Gastroesophageal sphincter (tissue), 4 donors: ENCODE measurements at regions not wholly inside any gene's neighbourhood (a gene's known extent, or its start where the extent isn't known, plus 50 kb on each side); places are given as distances from the start of the nearest gene placed in this dataset.

Experiments used
- ATAC-seq: fragments of 150-250 bp; one replicate; pipeline ENCODE4 v1.9.1; 2016; ENCODE audit warnings: mild to moderate bottlenecking, moderate library complexity
- H3K27ac ChIP-seq, 4 donors: fragments of 200-600 bp; sonication (generic) in 3 of 4; 1 replicate in 3 of 4; 2 replicates in 1 of 4; pipeline ENCODE4 v1.5.1; 2016 to 2019
- H3K27me3 ChIP-seq: fragments of 200-600 bp; sonication (generic); one replicate; pipeline ENCODE4 v1.5.1; 2019
- H3K36me3 ChIP-seq, 2 donors: fragments of 200-600 bp; sonication (generic); one replicate each; pipeline ENCODE4 v1.5.1; 2019; ENCODE audit warnings: control low read depth in 1 of 2
- H3K4me1 ChIP-seq, 3 donors: fragments of 200-600 bp; sonication (generic); 1 replicate in 2 of 3; 2 replicates in 1 of 3; pipeline ENCODE4 v1.5.1; 2016 to 2019; ENCODE audit warnings: control low read depth in 2 of 3
- H3K4me3 ChIP-seq, 2 donors: fragments of 200-600 bp; sonication (generic); one replicate each; pipeline ENCODE4 v1.5.1; 2019; ENCODE audit warnings: mild to moderate bottlenecking in 1 of 2, moderate library complexity in 1 of 2
- H3K9me3 ChIP-seq, 3 donors: fragments of 200-600 bp; sonication (generic); one replicate each; pipeline ENCODE4 v1.5.1; 2017 to 2019; ENCODE audit warnings: control low read depth in 2 of 3
- EP300 ChIP-seq: sonication (generic); formaldehyde crosslinking; IDR thresholded peaks from one replicate; pipeline ENCODE4 v1.6.1; 2017; ENCODE audit warnings: antibody characterized with exemption, mild to moderate bottlenecking
- POLR2A ChIP-seq, 2 donors: fragments of 450-650 bp; IDR thresholded peaks; one replicate each; pipeline ENCODE4 v1.6.1; 2017; ENCODE audit warnings: antibody characterized with exemption in 2 of 2, mild to moderate bottlenecking in 2 of 2, moderate library complexity in 1 of 2
- POLR2AphosphoS5 ChIP-seq: sonication (generic); formaldehyde crosslinking; IDR thresholded peaks from one replicate; pipeline ENCODE4 v1.6.1; 2017; ENCODE audit warnings: antibody characterized with exemption
- WGBS, 2 donors: methylation state at CpG; one replicate each; pipeline ENCODE4 v1.1.5; 2018; ENCODE audit warnings: low coverage in 1 of 2; 5-methylcytosine and 5-hydroxymethylcytosine counted together
- TF ChIP-seq, protein P1 (sequence below), 4 experiments: fragments of 200-600 bp in 2 of 4; fragments of 450-650 bp in 2 of 4; sonication (generic) in 1 of 4; IDR thresholded peaks; one replicate each; pipeline ENCODE4 v1.5.1; 2017 to 2019; ENCODE audit warnings: antibody characterized with exemption in 4 of 4, mild to moderate bottlenecking in 2 of 4, moderate library complexity in 2 of 4

DNA sequence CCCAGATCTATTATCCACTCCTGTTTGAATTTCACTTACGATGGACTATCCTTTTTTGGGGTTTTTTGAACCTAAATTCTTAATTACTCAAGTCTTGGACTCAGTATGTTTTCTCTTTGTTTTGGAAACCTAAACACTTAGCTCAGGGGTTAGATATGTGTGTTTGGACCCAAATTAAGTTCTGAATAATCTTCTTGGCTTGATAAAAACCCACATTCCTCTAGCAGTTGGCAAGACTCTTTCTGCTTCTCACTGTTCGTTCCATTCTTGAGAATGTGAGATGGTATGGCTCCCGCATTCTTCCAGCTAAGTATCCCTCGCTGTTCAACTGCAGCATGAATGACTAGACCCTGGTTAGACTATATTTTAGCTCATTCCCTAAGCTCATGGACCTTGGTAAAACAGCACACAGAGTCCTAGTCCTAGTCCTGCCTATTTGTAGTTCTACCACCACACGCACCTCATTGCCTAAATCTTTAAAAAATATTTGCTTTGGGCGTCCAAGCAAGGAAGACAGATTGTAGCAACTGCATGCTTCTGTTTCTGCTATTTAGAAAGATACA lies 860.0 kb downstream of the RPS29 start:
- TF ChIP-seq POLR2AphosphoS5 (no peak), EP300 (no peak), POLR2A (IDR thresholded peaks at IDR 0.05) (no peak)
- TF ChIP-seq, protein P1, sequence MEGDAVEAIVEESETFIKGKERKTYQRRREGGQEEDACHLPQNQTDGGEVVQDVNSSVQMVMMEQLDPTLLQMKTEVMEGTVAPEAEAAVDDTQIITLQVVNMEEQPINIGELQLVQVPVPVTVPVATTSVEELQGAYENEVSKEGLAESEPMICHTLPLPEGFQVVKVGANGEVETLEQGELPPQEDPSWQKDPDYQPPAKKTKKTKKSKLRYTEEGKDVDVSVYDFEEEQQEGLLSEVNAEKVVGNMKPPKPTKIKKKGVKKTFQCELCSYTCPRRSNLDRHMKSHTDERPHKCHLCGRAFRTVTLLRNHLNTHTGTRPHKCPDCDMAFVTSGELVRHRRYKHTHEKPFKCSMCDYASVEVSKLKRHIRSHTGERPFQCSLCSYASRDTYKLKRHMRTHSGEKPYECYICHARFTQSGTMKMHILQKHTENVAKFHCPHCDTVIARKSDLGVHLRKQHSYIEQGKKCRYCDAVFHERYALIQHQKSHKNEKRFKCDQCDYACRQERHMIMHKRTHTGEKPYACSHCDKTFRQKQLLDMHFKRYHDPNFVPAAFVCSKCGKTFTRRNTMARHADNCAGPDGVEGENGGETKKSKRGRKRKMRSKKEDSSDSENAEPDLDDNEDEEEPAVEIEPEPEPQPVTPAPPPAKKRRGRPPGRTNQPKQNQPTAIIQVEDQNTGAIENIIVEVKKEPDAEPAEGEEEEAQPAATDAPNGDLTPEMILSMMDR (IDR thresholded peaks at IDR 0.05), result no peak
- no peak for ATAC-seq
- 66 to 82% methylated on average over 6 of the region's 6 CpGs for WGBS, 2 donors
- Histone ChIP-seq H3K27ac (no peak overlapping the region), H3K27me3 (no peaks in the 10 kb centered on the region), H3K36me3 (no peaks in the 10 kb centered on the region), H3K4me3 (no peak overlapping the region), H3K9me3 (no peaks in the 10 kb centered on the region), H3K4me1 (peaks cover 0 to 8% (median 4%) of the 10 kb centered on the region in 3 donors)

DNA sequence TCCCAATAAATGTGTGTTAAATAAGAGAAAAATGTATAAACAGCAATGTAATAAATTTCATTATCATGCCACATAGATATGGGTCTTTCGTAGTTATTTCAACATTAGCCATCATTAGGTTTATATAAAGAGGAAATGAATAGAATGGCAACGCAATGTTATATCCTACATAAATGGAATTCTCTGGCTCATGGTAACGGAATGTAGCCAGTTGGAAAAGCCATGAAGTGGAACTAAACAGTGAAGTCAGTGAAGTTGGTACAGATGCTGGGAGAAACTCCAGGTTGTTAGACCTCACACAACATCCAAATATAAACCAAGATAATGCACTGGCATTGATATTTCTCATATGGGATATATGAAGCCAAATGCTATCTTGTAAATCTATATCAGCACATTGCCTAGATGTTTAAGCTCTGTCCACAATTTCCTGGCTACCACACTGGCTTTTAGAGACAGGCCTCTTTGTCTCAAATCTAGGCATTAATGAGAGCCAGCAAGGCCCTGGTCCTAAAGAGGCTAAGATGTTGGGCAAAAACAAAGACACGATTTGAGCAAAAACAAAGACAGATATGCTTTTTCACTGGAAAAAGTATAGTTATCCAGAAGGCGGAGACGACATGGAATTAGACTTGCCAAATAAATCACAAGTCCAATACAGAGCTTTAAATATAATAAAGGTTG lies 861.0 kb downstream of the RPS29 start:
- no peak for ATAC-seq
- H3K27ac ChIP-seq, result no peak overlapping the region
- TF ChIP-seq POLR2A (IDR thresholded peaks at IDR 0.05), result no peak
- TF ChIP-seq, protein P1 (IDR thresholded peaks at IDR 0.05), result no peak
- TF ChIP-seq POLR2AphosphoS5, result no peak
- H3K4me1 ChIP-seq, result peaks cover 0 to 8% (median 4%) of the 10 kb centered on the region in 3 donors
- H3K9me3 ChIP-seq, result no peaks in the 10 kb centered on the region
- 41 to 44% methylated on average over 6 of the region's 6 CpGs for WGBS, 2 donors
- H3K4me3 ChIP-seq, result no peak overlapping the region
- H3K36me3 ChIP-seq, result no peaks in the 10 kb centered on the region
- H3K27me3 ChIP-seq, result no peaks in the 10 kb centered on the region

DNA sequence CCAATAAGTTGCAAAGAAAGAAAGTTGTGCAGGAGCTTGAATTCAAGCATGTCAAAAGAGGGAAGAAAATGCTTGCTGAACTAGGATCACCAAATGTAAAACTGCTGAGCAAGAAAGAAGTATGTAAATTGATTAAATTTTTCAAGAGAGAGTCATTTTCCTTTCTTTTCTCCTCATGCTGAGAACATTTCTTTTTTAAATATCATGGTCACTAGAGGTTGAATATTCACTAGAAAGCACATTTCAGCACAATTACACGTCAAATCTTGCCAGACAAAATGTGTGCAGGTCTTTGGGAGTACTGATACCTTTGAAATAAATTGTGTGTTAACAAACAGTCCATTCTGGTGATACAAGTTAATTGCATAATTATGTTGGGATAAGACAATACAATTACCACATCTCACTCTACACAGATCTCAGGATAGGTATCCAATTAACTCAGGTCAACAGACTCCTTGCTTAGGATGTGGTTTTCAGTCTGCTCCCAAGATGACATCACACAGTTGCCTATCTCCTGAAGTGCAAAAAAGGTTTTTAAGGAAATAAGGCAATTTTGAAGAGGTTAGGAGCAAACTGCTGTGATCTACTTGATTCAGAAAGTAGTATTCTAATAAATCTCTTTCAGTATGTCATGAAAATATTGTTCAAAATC lies 862.2 kb downstream of the RPS29 start:
- TF ChIP-seq EP300, result no peak
- TF ChIP-seq POLR2A (IDR thresholded peaks at IDR 0.05), result no peak
- TF ChIP-seq, protein P1 (IDR thresholded peaks at IDR 0.05), result no peak
- TF ChIP-seq POLR2AphosphoS5, result no peak
- Histone ChIP-seq H3K27ac (no peak overlapping the region), H3K9me3 (no peaks in the 10 kb centered on the region), H3K27me3 (no peaks in the 10 kb centered on the region), H3K4me1 (peaks cover 0 to 8% (median 4%) of the 10 kb centered on the region in 3 donors), H3K4me3 (no peak overlapping the region), H3K36me3 (no peaks in the 10 kb centered on the region)
- 0 to 26% methylated on average over 1 of the region's 1 CpG for WGBS, 2 donors
- no peak for ATAC-seq

DNA sequence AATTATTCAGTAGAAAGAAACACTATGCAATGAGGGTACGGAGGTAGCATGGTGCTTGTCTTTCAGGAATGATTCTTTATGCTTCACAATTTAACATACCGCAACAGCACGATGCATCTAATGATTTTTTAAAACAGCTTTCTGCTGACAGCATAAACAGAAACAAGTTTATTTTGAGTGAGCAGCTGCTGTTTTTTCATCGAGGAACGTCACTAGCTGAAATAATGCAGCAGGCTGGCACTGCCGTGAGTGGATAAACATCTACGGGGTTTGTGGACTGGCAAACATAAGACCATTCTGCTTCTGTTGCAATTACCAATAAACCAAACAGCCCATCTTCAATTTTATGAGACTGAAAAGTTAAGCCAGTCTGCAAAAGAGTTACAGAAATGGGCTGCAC lies 871.8 kb downstream of the RPS29 start:
- H3K4me1 ChIP-seq, result no peaks in the 10 kb centered on the region
- 64 to 80% methylated on average over 7 of the region's 7 CpGs for WGBS, 2 donors
- no peaks in the 10 kb centered on the region for H3K27me3 ChIP-seq
- H3K9me3 ChIP-seq, result no peaks in the 10 kb centered on the region
- H3K4me3 ChIP-seq, result no peak overlapping the region
- no peak overlapping the region for H3K27ac ChIP-seq
- TF ChIP-seq POLR2AphosphoS5, result no peak
- TF ChIP-seq, protein P1 (IDR thresholded peaks at IDR 0.05), result no peak
- no peak for TF ChIP-seq EP300
- no peak for TF ChIP-seq POLR2A (IDR thresholded peaks at IDR 0.05)
- no peak for ATAC-seq
- no peaks in the 10 kb centered on the region for H3K36me3 ChIP-seq

DNA sequence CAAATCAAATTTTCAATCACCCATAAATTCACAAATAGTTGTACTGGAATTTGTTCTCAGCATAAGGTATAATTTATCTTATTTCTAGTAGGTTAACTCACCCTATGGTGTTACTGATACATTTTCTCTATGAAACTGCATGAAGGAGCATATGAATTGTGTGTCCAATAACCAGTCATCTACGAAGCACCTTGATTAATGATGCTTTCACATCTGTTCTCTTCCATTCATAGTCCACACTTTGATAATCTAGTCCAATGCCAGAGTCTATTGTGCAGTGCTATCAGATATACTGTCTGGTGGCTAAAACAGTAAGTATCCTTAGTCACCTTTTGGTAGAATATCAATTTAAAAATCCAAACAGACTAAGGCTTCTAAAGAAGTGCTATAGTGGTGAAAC lies 876.0 kb downstream of the RPS29 start:
- Histone ChIP-seq H3K27ac (no peak overlapping the region), H3K36me3 (no peaks in the 10 kb centered on the region), H3K4me1 (no peaks in the 10 kb centered on the region), H3K9me3 (no peaks in the 10 kb centered on the region), H3K4me3 (no peak overlapping the region), H3K27me3 (no peaks in the 10 kb centered on the region)
- no peak for TF ChIP-seq EP300
- TF ChIP-seq, protein P1 (IDR thresholded peaks at IDR 0.05), result no peak
- no peak for TF ChIP-seq POLR2AphosphoS5
- TF ChIP-seq POLR2A (IDR thresholded peaks at IDR 0.05), result no peak
- ATAC-seq, result no peak
- 75 to 82% methylated on average over 1 of the region's 1 CpG for WGBS, 2 donors
